Testis (tissue), 2 donors: ENCODE measurements at regions not wholly inside any gene's neighbourhood (a gene's known extent, or its start where the extent isn't known, plus 50 kb on each side); places are given as distances from the start of the nearest gene placed in this dataset.

Source experiments
- DNase-seq: peaks from one replicate; pipeline ENCODE4 v3.0.0-alpha.2; 2019
- H3K27ac ChIP-seq, 2 donors: fragments of 200-600 bp; sonication (generic); one replicate each; pipeline ENCODE4 v1.5.1; 2019
- H3K27me3 ChIP-seq: fragments of 200-600 bp; sonication (generic); one replicate; pipeline ENCODE4 v1.5.1; 2019
- H3K36me3 ChIP-seq: fragments of 200-600 bp; sonication (generic); one replicate; pipeline ENCODE4 v1.5.1; 2017; ENCODE audit warnings: low read depth; ENCODE audit errors: missing control alignments
- H3K4me1 ChIP-seq: fragments of 200-600 bp; sonication (generic); one replicate; pipeline ENCODE4 v1.5.1; 2019
- H3K4me3 ChIP-seq, 2 donors: fragments of 200-600 bp; sonication (generic); one replicate each; pipeline ENCODE4 v1.5.1; 2017 to 2019
- H3K9me3 ChIP-seq: fragments of 200-600 bp; sonication (generic); one replicate; pipeline ENCODE4 v1.5.1; 2017
- CTCF ChIP-seq, 3 experiments: fragments of 450-650 bp in 2 of 3; fragments of 200-600 bp in 1 of 3; sonication (generic) in 1 of 3; IDR thresholded peaks; one replicate each; pipeline ENCODE4 v1.5.1; 2016 to 2019; ENCODE audit warnings: antibody characterized with exemption in 3 of 3, mild to moderate bottlenecking in 2 of 3, moderate library complexity in 1 of 3
- POLR2A ChIP-seq: fragments of 450-650 bp; IDR thresholded peaks from one replicate; pipeline ENCODE4 v1.6.1; 2017; ENCODE audit warnings: antibody characterized with exemption, mild to moderate bottlenecking, moderate library complexity
- WGBS, 2 donors: methylation state at CpG; one replicate each; pipeline ENCODE4 v1.1.5; 2018; 5-methylcytosine and 5-hydroxymethylcytosine counted together
- intact Hi-C: fragments of 100-400 bp; cut with DNase I; formaldehyde crosslinking; loops from one replicate; pipeline ENCODE4 v1.15.1; 2023; ENCODE audit warnings: low total_unique reads

- WGBS, 2 donors = 75 to 81% methylated on average over 3 of the region's 3 CpGs
- H3K4me3 ChIP-seq = no peak overlapping the region
These were observed 256.2 kb downstream of the AEBP2 start for GRCh38 chr12:19695244-19696098.

DNA sequence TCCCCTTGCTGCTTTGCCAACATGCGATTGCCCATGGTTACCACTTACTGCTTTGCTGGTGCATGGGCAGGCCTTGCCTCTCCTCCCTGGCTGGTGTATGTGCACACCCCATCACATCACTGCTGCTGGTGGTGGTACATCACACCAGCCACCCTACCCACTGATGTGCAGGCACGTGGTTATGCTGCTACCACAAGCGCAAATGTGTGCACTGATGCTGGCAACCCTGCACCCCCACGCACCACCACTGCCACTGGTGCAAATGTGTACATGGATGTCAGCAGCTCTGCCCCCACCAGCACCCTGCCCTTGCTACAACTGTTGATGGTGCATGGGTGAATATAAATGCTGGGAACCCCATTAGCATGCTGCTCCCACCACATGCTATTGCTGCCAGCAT lies 261.7 kb downstream of the AEBP2 start:
- intact Hi-C loops = no loop called here
- H3K27me3 ChIP-seq = no peaks in the 10 kb centered on the region
- no peak overlapping the region for H3K27ac ChIP-seq
- no peak overlapping the region for H3K4me3 ChIP-seq
- no peaks in the 10 kb centered on the region for H3K36me3 ChIP-seq
- H3K4me1 ChIP-seq = no peaks in the 10 kb centered on the region
- WGBS, 2 donors = 84 to 100% methylated on average over 3 to 4 of the region's 4 CpGs
- DNase-seq = no peak
- TF ChIP-seq POLR2A = no peak
- TF ChIP-seq CTCF (IDR thresholded peaks at IDR 0.05) = no peak
- no peaks in the 10 kb centered on the region for H3K9me3 ChIP-seq

More at GRCh38 chr12:19695244-19696098, 256.2 kb downstream of the AEBP2 start:
- H3K27ac ChIP-seq = no peak overlapping the region
- TF ChIP-seq POLR2A = no peak
- TF ChIP-seq CTCF (IDR thresholded peaks at IDR 0.05) = no peak
- intact Hi-C loops = no loop called here
- peaks cover 6% of the 10 kb centered on the region for H3K4me1 ChIP-seq
- H3K36me3 ChIP-seq = no peaks in the 10 kb centered on the region
- DNase-seq = no peak
- H3K9me3 ChIP-seq = no peaks in the 10 kb centered on the region
- no peaks in the 10 kb centered on the region for H3K27me3 ChIP-seq

GRCh38 chr12:19704966-19705365 lies 265.7 kb downstream of the AEBP2 start:
- no peak overlapping the region for H3K4me3 ChIP-seq
- H3K27ac ChIP-seq = no peak overlapping the region
- no peaks in the 10 kb centered on the region for H3K9me3 ChIP-seq
- H3K4me1 ChIP-seq = no peaks in the 10 kb centered on the region
- DNase-seq = no peak
- TF ChIP-seq CTCF (IDR thresholded peaks at IDR 0.05) = no peak
- no peak for TF ChIP-seq POLR2A
- H3K36me3 ChIP-seq = no peaks in the 10 kb centered on the region
- WGBS, 2 donors = 89 to 91% methylated on average over 1 of the region's 1 CpG
- no peaks in the 10 kb centered on the region for H3K27me3 ChIP-seq
- intact Hi-C loops = no loop called here

DNA sequence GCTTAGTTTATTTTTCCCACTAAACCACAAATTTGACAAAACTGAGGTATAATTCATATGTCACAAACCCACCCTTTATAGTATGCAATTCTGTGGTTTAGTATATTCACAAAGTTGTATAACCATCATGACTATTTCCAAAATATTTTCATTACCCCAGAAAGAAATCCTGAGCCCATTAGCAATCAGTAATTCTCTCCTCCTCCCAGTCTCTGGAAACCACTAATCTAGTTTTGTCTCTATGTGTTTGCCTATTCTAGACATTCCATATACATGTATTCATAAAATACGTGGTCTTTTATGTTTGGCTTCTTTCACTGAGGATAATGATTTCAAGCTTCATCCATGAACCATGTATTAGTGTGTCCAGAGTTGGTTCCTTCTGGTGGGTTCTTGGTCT lies 267.6 kb downstream of the AEBP2 start:
- 85 to 93% methylated on average over 1 of the region's 1 CpG for WGBS, 2 donors
- no peaks in the 10 kb centered on the region for H3K4me1 ChIP-seq
- intact Hi-C loops = no loop called here
- no peaks in the 10 kb centered on the region for H3K27me3 ChIP-seq
- H3K27ac ChIP-seq = no peak overlapping the region
- no peak overlapping the region for H3K4me3 ChIP-seq
- no peak for DNase-seq
- TF ChIP-seq POLR2A = no peak
- no peak for TF ChIP-seq CTCF (IDR thresholded peaks at IDR 0.05)
- no peaks in the 10 kb centered on the region for H3K36me3 ChIP-seq
- no peaks in the 10 kb centered on the region for H3K9me3 ChIP-seq

DNA sequence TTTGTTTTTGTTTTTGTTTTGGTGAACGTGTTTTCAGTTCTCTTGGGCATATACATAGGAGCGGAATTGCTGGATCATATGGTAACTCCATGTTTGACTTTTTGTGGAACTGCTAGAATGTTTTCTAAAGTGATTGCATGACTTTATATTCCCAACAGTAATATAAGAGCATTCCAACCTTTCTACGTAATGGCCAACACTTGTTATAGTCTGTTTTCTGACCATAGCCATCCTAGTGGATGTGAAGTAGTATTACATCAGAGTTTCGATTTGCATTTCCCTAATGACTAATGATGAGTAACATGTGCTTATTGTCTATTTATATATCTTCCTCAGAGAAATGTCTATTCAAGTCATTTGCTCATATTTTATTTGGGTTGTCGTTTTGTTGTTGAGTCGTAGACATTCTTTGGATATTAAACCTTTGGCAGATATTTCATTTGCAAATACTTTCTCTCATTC lies 268.7 kb downstream of the AEBP2 start:
- H3K27ac ChIP-seq = no peak overlapping the region
- intact Hi-C loops = no loop called here
- no peak overlapping the region for H3K4me3 ChIP-seq
- DNase-seq = no peak
- TF ChIP-seq CTCF (IDR thresholded peaks at IDR 0.05) (no peak), POLR2A (no peak)
- WGBS, 2 donors = 75 to 77% methylated on average over 6 of the region's 6 CpGs
- H3K4me1 ChIP-seq = no peaks in the 10 kb centered on the region
- H3K36me3 ChIP-seq = no peaks in the 10 kb centered on the region
- H3K27me3 ChIP-seq = no peaks in the 10 kb centered on the region
- no peaks in the 10 kb centered on the region for H3K9me3 ChIP-seq
